ENCODE measurements at regions not wholly inside any gene's neighbourhood (a gene's known extent, or its start where the extent isn't known, plus 50 kb on each side); places are given as distances from the start of the nearest gene placed in this dataset.
A peak's percentile ranks its signal among the peaks of the same experiment; 100 is the strongest.

GRCh38 chr1:50292276-50292675, 131.0 kb downstream of the DMRTA2 start:
- no peak for DNase-seq (ENCODE audit: low spot score)

DNA sequence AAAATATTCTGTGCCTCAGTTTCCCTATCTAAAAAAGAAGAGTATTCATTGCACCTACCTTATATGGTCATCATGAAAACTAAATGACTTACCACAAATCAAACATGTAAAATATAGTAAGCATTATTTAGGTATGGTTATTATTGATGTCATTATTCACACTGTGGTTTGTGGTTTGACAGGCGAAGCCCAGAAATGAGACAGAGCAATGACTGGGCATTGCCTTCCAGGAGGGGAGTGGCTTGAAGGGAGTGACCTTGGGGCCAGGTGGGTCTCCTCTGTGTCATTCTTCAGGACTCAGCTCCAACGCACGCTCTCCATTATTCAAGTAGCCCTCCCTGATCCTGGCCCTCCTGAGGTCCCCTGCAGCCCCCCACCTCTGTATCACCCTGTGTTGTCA, 133.7 kb downstream of the DMRTA2 start:
- no peak for DNase-seq (ENCODE audit: low spot score)

- no peak for DNase-seq (ENCODE audit: low spot score)
Measured at GRCh38 chr1:50285994-50286393, 137.2 kb downstream of the DMRTA2 start.

GRCh38 chr1:50279622-50280330, 143.5 kb downstream of the DMRTA2 start:
- DNase-seq (ENCODE audit: low spot score): no peak

DNA sequence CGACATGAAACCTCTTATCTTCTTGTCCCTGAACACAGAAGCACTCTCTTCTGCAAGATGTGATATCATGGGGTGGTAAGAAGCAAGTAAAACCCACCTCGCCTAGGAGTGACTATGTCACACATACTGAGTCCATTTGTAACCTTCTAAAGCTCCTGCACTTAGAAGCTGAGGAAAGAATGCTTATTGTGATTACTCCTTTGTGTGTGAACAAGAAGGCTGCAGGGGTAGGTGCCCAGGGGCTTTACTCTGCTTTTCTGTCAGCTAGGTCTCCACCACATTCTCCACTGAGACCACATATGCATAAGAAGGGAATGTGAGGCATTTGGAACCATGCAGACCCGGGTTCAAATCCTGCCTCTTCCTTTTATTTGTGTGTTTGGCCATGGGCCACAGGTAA, 144.3 kb downstream of the DMRTA2 start:
- no peak for DNase-seq (ENCODE audit: low spot score)

GRCh38 chr1:50278410-50278809, 144.8 kb downstream of the DMRTA2 start:
- no peak for DNase-seq (ENCODE audit: low spot score)

GRCh38 chr1:50275566-50275965, 147.7 kb downstream of the DMRTA2 start:
- DNase-seq (ENCODE audit: low spot score): no peak

DNA sequence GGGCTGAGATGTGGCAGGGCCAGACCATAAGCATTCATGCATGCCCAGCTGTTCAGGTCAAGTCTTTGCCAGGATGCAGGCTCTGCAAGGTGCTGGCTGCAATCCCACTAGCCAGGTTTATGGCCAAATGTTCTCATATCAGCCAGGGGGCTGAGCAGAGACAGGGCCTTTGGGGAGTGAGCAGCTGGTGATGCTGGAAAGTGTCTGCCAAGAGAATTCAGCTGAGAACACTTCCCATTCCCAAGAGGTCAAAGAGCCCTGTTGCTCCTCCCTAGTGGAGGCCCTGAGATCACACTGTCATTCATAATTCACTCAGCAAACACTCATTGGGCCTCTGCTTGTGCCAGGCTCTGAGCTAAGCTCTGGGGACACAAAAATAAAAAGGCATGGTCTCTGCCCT, 150.3 kb downstream of the DMRTA2 start:
- no peak for DNase-seq (ENCODE audit: low spot score)

- DNase-seq (ENCODE audit: low spot score): peak; percentile 9
Measured at GRCh38 chr1:50271968-50272578, 151.2 kb downstream of the DMRTA2 start.

DNA sequence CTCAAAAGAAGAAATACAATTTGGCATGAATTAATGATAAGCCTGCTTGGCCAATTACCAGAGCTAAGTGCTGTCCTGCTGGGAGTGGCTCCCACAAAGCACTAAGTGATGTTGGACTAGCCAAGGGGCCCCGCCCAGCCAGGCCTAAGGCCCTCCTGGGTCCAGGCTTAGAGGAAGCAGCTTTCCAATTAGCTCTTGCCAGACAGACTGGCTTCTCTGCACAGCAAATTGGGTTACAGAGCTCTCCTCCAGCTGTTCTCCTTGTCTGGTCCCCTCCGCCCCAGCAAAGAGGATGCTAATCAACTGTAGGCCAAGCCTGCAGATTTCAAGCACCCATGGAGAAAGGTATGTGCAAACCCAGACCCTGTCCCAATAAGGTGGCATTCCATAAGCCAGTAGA, 151.9 kb downstream of the DMRTA2 start:
- no peak for DNase-seq (ENCODE audit: low spot score)

GRCh38 chr1:50270926-50271325, 152.3 kb downstream of the DMRTA2 start:
- DNase-seq (ENCODE audit: low spot score): no peak

- DNase-seq (ENCODE audit: low spot score): no peak
Measured at GRCh38 chr1:50268049-50268448, 155.2 kb downstream of the DMRTA2 start.

DNA sequence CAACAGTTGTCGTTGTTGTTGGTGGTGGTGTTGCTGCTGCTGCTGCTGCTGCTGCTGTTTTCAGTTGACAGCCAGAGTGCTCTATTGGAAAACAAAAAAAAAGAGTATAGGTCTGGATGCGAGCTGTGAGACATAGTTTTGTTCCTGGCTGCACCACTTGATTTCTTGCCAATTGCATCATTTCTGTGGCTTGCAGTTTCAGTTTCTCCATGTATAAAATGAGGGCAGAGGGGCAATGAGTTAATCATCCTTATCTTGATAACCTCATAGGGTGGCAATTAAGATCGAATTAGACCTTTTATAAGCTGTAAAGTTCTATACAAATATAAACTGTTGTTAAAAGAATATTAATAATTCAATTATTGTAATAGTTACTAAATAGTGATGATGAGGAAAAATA, 156.7 kb downstream of the DMRTA2 start:
- DNase-seq (ENCODE audit: low spot score): no peak

- no peak for DNase-seq (ENCODE audit: low spot score)
Measured at GRCh38 chr1:50265790-50266314, 157.1 kb downstream of the ELAVL4 start.

- DNase-seq (ENCODE audit: low spot score): no peak
Measured at GRCh38 chr1:50264590-50264989, 155.9 kb downstream of the ELAVL4 start.

DNA sequence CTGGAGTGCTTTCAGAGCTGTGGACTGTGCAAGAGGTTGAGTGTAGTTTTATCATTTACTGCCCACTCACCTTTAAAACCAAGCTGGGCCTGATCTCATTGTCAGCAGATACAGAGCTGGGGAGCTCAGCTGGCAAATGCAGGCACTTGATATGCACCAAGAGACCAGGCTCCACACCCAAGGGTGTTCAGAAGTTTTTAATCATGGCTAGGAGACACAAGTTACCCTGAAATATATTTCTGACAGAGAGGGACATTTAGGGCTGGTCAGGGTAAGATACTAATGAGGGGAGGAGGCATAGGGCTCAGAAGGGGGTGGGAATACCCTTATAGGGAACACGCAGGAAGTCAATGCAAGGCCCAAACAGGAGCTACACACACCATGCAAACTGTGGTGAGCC, 153.7 kb downstream of the ELAVL4 start:
- DNase-seq (ENCODE audit: low spot score): no peak

DNA sequence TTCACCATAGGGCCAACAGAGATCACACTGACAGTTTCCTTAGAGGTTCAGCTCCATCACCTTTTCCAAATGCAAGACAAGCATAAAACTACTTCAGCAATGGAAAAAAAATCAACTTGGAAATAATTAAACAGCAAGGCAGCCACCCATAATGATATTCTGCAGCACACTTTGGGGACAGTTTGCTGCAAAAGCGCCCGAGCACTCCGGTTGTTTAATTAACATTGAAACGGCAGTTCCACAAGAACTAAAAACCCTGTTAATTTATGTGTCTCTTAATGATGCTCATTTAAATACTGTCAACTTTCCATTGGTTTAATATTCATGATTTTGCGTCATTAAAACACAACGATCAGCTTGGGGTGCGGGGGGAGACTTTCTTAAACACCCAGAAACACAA, 153.2 kb downstream of the ELAVL4 start:
- DNase-seq (ENCODE audit: low spot score): no peak

GRCh38 chr1:50257940-50258685, 149.4 kb downstream of the ELAVL4 start:
- DNase-seq (ENCODE audit: low spot score): no peak

DNA sequence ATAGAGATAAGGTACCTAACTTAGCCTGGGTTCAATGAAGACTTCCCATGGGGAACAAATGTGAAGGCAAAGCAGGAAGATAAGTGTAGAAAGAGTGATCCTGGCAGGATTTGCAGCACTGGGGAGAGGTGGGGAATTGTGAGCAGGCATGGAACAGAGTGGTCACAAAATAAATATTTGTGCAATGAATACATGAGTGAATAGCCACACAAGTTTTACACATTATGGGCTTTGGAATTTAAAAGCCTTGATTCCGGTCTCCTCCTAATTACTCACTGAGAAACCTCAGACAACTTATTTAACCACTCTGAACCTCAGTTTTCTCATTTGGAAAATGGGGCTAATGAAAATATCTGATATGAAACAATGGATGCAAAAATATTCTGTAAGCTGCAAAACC, 148.3 kb downstream of the ELAVL4 start:
- no peak for DNase-seq (ENCODE audit: low spot score)

Measured in globus pallidus (tissue), 1 donor.